K562 (cell line): ENCODE measurements at regions not wholly inside any gene's neighbourhood (a gene's known extent, or its start where the extent isn't known, plus 50 kb on each side); places are given as distances from the start of the nearest gene placed in this dataset.

Experiments used
- ATAC-seq: fragments of 200-7000 bp; cut with Tn5 transposase; 3 replicates; pipeline ENCODE4 v1.9.1; 2020; ENCODE audit warnings: moderate library complexity
- BruUV-seq: library from RNA; stranded (reverse); fragments of 400-500 nt; replicated peaks from 2 replicates; lab custom pipeline; 2021; lab: Mats Ljungman, UMichigan
- CTCF ChIA-PET: fragments of 300-600 bp; formaldehyde crosslinking; extraction: SDS; loops from one replicate; lab custom pipeline; 2021; ENCODE audit warnings: low intra/inter-chr PET ratio; lab: Yijun Ruan, JAX
- POLR2A ChIA-PET: fragments of 300-600, 350-650 bp; sonication (Branson Sonifier 250); formaldehyde crosslinking; extraction: SDS; loops from one replicate; lab custom pipeline; 2021; ENCODE audit warnings: antibody characterized with exemption, inconsistent platforms; lab: Yijun Ruan, JAX
- DNase-seq, 4 experiments: peaks; one replicate each; pipeline versions ENCODE4 v3.0.0 to v3.0.0-alpha.2; 2011 to 2018; ENCODE audit warnings: low spot score in 3 of 4, mixed read lengths in 3 of 4; ENCODE audit errors: extremely low read depth in 1 of 4
- FAIRE-seq: peaks from 2 replicates; lab custom pipeline; 2011; peaks lifted over from hg19 to GRCh38; lab: Jason Lieb, UNC
- H2AFZ ChIP-seq: 2 replicates; pipeline ENCODE4 v1.6.0; 2011; ENCODE audit warnings: low read depth, low read length, control low read depth, inconsistent platforms
- H3K27ac ChIP-seq: fragments of 200-600 bp; 3 replicates; pipeline ENCODE4 v1.8.0; 2011; ENCODE audit warnings: low read depth, mild to moderate bottlenecking, control low read depth, inconsistent platforms, low read length, moderate library complexity, mixed read lengths; ENCODE audit errors: extremely low read depth
- H3K27me3 ChIP-seq, 2 experiments: fragments of 300-600 bp in 1 of 2; 2 replicates in 1 of 2; 3 replicates in 1 of 2; pipeline versions ENCODE4 v1.6.0 to v1.8.0; 2011; ENCODE audit warnings: inconsistent platforms in 2 of 2, low read length in 2 of 2, mild to moderate bottlenecking in 1 of 2, mixed read lengths in 1 of 2, moderate library complexity in 1 of 2; ENCODE audit not compliant: control insufficient read depth in 2 of 2, insufficient read depth in 2 of 2
- H3K36me3 ChIP-seq: fragments of 300-600 bp; 3 replicates; pipeline ENCODE4 v1.8.0; 2011; ENCODE audit warnings: mild to moderate bottlenecking, low read length, inconsistent platforms; ENCODE audit not compliant: control insufficient read depth, insufficient read depth
- H3K4me1 ChIP-seq, 2 experiments: fragments of 200-600 bp in 1 of 2; replicated peaks in 1 of 2; 2 replicates in 1 of 2; 3 replicates in 1 of 2; pipeline versions ENCODE4 v1.5.1 to v1.8.0; 2011; ENCODE audit warnings: inconsistent platforms in 2 of 2, low read length in 2 of 2, mild to moderate bottlenecking in 1 of 2, mixed read lengths in 1 of 2, moderate library complexity in 1 of 2; ENCODE audit not compliant: control insufficient read depth in 2 of 2, insufficient read depth in 2 of 2
- H3K4me2 ChIP-seq: 2 replicates; pipeline ENCODE4 v1.6.1; 2011; ENCODE audit warnings: low read length, control low read depth, inconsistent platforms, mixed read lengths; ENCODE audit not compliant: insufficient read depth
- H3K4me3 ChIP-seq: fragments of 200-600 bp; sonication (generic), shearing (Covaris generic); 2 replicates; pipeline ENCODE4 v1.5.1; 2016; ENCODE audit warnings: control low read depth, inconsistent platforms
- H3K79me2 ChIP-seq: fragments of 200-600 bp; 3 replicates; pipeline ENCODE4 v1.8.0; 2011; ENCODE audit warnings: low read length, inconsistent platforms; ENCODE audit not compliant: control insufficient read depth, insufficient read depth
- H3K9ac ChIP-seq, 2 experiments: 2 replicates each; pipeline versions ENCODE4 v1.6.0 to v1.6.1; 2011; ENCODE audit warnings: low read depth in 2 of 2, low read length in 2 of 2, control low read depth in 1 of 2, inconsistent platforms in 1 of 2, mild to moderate bottlenecking in 1 of 2, mixed read lengths in 1 of 2; ENCODE audit not compliant: insufficient read depth in 1 of 2
- H3K9me1 ChIP-seq: one replicate; pipeline ENCODE4 v1.6.0; 2011; ENCODE audit warnings: inconsistent platforms, mild to moderate bottlenecking, low read length, moderate library complexity; ENCODE audit not compliant: control insufficient read depth, insufficient read depth
- H3K9me3 ChIP-seq: replicated peaks from 2 replicates; pipeline ENCODE4 v1.5.1; 2011; ENCODE audit warnings: low read depth, low read length, inconsistent platforms; ENCODE audit not compliant: control insufficient read depth, insufficient read depth
- H4K20me1 ChIP-seq: replicated peaks from 2 replicates; pipeline ENCODE4 v1.6.1; 2011; ENCODE audit warnings: low read length, inconsistent platforms, mixed read lengths; ENCODE audit not compliant: control insufficient read depth, insufficient read depth
- EWSR1 ChIP-seq: fragments of 450-650 bp; IDR thresholded peaks from 2 replicates; pipeline ENCODE4 v1.6.1; 2018; ENCODE audit warnings: borderline replicate concordance, mild to moderate bottlenecking, low read depth, moderate library complexity; ENCODE audit not compliant: partially characterized antibody
- HDAC3 ChIP-seq: fragments of 450-650 bp; IDR thresholded peaks from 2 replicates; pipeline ENCODE4 v1.6.1; 2018; ENCODE audit warnings: borderline replicate concordance, mild to moderate bottlenecking, moderate library complexity; ENCODE audit not compliant: partially characterized antibody
- NFYB ChIP-seq: IDR thresholded peaks from 2 replicates; pipeline ENCODE4 v1.6.1; 2011; ENCODE audit warnings: mild to moderate bottlenecking, moderate library complexity; ENCODE audit not compliant: insufficient read length; ENCODE audit errors: extremely low read depth
- PCBP2 ChIP-seq: fragments of 200-400 bp; formaldehyde crosslinking; IDR thresholded peaks from 2 replicates; pipeline ENCODE4 v1.6.1; 2018; ENCODE audit warnings: low read length, low read depth, mild to moderate bottlenecking, moderate library complexity; ENCODE audit not compliant: poor library complexity, severe bottlenecking
- PML ChIP-seq: IDR thresholded peaks from 2 replicates; pipeline ENCODE4 v1.6.1; 2012; ENCODE audit warnings: low read length, inconsistent platforms
- SMAD4 ChIP-seq: fragments of 250-450 bp; sonication (Bioruptor Pico); conservative IDR thresholded peaks from 2 replicates; pipeline ENCODE4 v1.8.0; 2021; ENCODE audit warnings: inconsistent platforms, mild to moderate bottlenecking, moderate library complexity
- TBL1XR1 ChIP-seq, 2 experiments: IDR thresholded peaks; 2 replicates each; pipeline ENCODE4 v1.6.1; 2012; ENCODE audit warnings: improper control_type of control experiment in 2 of 2, low read length in 2 of 2, mild to moderate bottlenecking in 1 of 2
- ZNF124 ChIP-seq: sonication (generic); formaldehyde crosslinking; IDR thresholded peaks from 2 replicates; pipeline ENCODE4 v1.8.1; 2022; ENCODE audit warnings: missing genetic modification reagents
- ZNF253 ChIP-seq: fragments of 250-450 bp; sonication (Bioruptor Pico); conservative IDR thresholded peaks from 2 replicates; pipeline ENCODE4 v1.6.1; 2021; ENCODE audit warnings: mild to moderate bottlenecking
- ZNF583 ChIP-seq: fragments of 250-450 bp; sonication (Bioruptor Pico); IDR thresholded peaks from 2 replicates; pipeline ENCODE4 v1.4.0; 2020
- WGBS: fragments of 100-300 bp; shearing (Covaris generic); methylation state at CpG from one replicate; pipeline ENCODE4 v1.1.6; 2016; ENCODE audit warnings: low coverage, mixed read lengths; ENCODE audit not compliant: insufficient coverage; ENCODE audit errors: missing lambda C conversion rate; 5-methylcytosine and 5-hydroxymethylcytosine counted together
- in situ Hi-C: fragments of 300-500 bp; cut with MboI; formaldehyde crosslinking; loops from 4 replicates; pipeline ENCODE4 v1.15.0; 2018; ENCODE audit warnings: inconsistent platforms, mixed read lengths
- intact Hi-C: fragments of 100-400 bp; cut with micrococcal nuclease; formaldehyde crosslinking; loops from 2 replicates; pipeline ENCODE4 v1.14.2; 2022
- TF ChIP-seq, protein P1 (sequence below): fragments of 450-650 bp; IDR thresholded peaks from 2 replicates; pipeline ENCODE4 v1.6.1; 2016; ENCODE audit warnings: low read depth
- TF ChIP-seq, protein P2 (sequence below), 2 experiments: fragments of 450-650 bp; conservative IDR thresholded peaks; 2 replicates each; pipeline ENCODE4 v1.6.1; 2017; ENCODE audit warnings: mild to moderate bottlenecking in 2 of 2, moderate library complexity in 2 of 2
- TF ChIP-seq, protein P3 (sequence below): fragments of 450-650 bp; IDR thresholded peaks from one replicate; pipeline ENCODE4 v1.6.1; 2018; ENCODE audit warnings: mild to moderate bottlenecking, moderate library complexity; ENCODE audit not compliant: partially characterized antibody

DNA sequence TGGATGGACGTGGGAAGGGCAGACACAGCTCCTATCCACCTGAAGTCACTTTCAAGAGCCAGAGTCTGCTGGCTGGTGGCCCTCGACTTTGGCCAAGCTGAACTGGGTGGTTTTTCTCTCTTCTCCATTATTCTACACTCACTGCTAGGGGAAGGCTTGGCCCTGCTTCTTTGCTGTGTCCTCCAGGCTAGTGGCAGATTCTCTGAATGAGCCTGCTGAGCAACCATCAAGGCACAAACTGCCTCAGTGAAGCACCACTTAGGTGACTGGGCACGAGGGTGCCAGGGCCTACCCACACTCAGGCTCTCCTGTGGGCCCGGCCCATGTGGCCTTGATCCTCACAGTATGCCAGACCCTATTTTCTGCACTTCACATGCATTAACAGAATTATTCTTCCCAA, 92.0 kb downstream of the PJA1 start:
- no peaks in the 10 kb centered on the region for H4K20me1 ChIP-seq
- FAIRE-seq (no peak), ATAC-seq (no peak), DNase-seq (no peak)
- 13% methylated on average over 4 of the region's 4 CpGs for WGBS
- H3K27me3 ChIP-seq, result no peaks in the 10 kb centered on the region
- TF ChIP-seq EWSR1 (no peak), ZNF583 (no peak), SMAD4 (CRISPR knock-in tag) (no peak), HDAC3 (no peak), PCBP2 (no peak), TBL1XR1 (IDR thresholded peaks at IDR 0.05; ENCODE audit: low read length in 2 of 2) (no peak), PML (no peak), ZNF253 (CRISPR knock-in tag) (no peak), ZNF124 (CRISPR knock-in tag) (no peak), NFYB (no peak)
- TF ChIP-seq, protein P1, sequence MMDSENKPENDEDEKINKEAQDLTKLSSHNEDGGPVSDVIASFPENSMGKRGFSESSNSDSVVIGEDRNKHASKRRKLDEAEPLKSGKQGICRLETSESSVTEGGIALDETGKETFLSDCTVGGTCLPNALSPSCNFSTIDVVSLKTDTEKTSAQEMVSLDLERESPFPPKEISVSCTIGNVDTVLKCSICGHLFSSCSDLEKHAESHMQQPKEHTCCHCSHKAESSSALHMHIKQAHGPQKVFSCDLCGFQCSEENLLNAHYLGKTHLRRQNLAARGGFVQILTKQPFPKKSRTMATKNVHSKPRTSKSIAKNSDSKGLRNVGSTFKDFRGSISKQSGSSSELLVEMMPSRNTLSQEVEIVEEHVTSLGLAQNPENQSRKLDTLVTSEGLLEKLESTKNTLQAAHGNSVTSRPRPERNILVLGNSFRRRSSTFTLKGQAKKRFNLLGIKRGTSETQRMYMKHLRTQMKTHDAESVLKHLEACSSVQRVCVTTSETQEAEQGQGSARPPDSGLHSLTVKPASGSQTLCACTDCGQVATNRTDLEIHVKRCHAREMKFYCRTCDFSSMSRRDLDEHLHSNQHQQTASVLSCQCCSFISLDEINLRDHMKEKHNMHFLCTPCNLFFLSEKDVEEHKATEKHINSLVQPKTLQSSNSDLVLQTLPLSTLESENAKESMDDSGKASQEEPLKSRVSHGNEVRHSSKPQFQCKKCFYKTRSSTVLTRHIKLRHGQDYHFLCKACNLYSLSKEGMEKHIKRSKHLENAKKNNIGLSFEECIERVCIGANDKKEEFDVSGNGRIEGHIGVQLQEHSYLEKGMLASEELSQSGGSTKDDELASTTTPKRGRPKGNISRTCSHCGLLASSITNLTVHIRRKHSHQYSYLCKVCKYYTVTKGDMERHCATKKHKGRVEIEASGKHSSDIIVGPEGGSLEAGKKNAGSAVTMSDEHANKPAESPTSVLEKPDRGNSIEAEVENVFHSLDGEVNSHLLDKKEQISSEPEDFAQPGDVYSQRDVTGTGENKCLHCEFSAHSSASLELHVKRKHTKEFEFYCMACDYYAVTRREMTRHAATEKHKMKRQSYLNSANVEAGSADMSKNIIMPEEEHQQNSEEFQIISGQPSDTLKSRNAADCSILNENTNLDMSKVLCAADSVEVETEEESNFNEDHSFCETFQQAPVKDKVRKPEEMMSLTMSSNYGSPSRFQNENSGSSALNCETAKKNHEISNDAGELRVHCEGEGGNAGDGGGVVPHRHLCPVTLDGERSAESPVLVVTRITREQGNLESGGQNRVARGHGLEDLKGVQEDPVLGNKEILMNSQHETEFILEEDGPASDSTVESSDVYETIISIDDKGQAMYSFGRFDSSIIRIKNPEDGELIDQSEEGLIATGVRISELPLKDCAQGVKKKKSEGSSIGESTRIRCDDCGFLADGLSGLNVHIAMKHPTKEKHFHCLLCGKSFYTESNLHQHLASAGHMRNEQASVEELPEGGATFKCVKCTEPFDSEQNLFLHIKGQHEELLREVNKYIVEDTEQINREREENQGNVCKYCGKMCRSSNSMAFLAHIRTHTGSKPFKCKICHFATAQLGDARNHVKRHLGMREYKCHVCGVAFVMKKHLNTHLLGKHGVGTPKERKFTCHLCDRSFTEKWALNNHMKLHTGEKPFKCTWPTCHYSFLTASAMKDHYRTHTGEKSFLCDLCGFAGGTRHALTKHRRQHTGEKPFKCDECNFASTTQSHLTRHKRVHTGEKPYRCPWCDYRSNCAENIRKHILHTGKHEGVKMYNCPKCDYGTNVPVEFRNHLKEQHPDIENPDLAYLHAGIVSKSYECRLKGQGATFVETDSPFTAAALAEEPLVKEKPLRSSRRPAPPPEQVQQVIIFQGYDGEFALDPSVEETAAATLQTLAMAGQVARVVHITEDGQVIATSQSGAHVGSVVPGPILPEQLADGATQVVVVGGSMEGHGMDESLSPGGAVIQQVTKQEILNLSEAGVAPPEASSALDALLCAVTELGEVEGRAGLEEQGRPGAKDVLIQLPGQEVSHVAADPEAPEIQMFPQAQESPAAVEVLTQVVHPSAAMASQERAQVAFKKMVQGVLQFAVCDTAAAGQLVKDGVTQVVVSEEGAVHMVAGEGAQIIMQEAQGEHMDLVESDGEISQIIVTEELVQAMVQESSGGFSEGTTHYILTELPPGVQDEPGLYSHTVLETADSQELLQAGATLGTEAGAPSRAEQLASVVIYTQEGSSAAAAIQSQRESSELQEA, result no peak
- TF ChIP-seq, protein P2, sequence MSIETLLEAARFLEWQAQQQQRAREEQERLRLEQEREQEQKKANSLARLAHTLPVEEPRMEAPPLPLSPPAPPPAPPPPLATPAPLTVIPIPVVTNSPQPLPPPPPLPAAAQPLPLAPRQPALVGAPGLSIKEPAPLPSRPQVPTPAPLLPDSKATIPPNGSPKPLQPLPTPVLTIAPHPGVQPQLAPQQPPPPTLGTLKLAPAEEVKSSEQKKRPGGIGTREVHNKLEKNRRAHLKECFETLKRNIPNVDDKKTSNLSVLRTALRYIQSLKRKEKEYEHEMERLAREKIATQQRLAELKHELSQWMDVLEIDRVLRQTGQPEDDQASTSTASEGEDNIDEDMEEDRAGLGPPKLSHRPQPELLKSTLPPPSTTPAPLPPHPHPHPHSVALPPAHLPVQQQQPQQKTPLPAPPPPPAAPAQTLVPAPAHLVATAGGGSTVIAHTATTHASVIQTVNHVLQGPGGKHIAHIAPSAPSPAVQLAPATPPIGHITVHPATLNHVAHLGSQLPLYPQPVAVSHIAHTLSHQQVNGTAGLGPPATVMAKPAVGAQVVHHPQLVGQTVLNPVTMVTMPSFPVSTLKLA (conservative IDR thresholded peaks at IDR 0.05), result no peak
- TF ChIP-seq, protein P3, sequence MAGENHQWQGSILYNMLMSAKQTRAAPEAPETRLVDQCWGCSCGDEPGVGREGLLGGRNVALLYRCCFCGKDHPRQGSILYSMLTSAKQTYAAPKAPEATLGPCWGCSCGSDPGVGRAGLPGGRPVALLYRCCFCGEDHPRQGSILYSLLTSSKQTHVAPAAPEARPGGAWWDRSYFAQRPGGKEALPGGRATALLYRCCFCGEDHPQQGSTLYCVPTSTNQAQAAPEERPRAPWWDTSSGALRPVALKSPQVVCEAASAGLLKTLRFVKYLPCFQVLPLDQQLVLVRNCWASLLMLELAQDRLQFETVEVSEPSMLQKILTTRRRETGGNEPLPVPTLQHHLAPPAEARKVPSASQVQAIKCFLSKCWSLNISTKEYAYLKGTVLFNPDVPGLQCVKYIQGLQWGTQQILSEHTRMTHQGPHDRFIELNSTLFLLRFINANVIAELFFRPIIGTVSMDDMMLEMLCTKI, result no peak
- no peak overlapping the region for H3K4me2 ChIP-seq
- ChIA-PET CTCF (no interaction called here), POLR2A (no interaction called here)
- no peaks in the 10 kb centered on the region for H3K79me2 ChIP-seq
- H3K4me1 ChIP-seq, result no peaks in the 10 kb centered on the region; a peak in 1 of 5 replicates
- no peaks in the 10 kb centered on the region for H3K36me3 ChIP-seq
- H3K27ac ChIP-seq, result no peak overlapping the region
- no peak overlapping the region for H3K4me3 ChIP-seq
- no TSS peak for BruUV-seq
- intact Hi-C loops (no loop called here), in situ Hi-C loops (no loop called here)
- no peak overlapping the region for H3K9ac ChIP-seq
- peaks cover 2% of the 10 kb centered on the region for H3K9me1 ChIP-seq
- H2AFZ ChIP-seq, result no peak overlapping the region
- no peaks in the 10 kb centered on the region for H3K9me3 ChIP-seq
